ENCODE measurements at regions not wholly inside any gene's neighbourhood (a gene's known extent, or its start where the extent isn't known, plus 50 kb on each side); places are given as distances from the start of the nearest gene placed in this dataset.

DNA sequence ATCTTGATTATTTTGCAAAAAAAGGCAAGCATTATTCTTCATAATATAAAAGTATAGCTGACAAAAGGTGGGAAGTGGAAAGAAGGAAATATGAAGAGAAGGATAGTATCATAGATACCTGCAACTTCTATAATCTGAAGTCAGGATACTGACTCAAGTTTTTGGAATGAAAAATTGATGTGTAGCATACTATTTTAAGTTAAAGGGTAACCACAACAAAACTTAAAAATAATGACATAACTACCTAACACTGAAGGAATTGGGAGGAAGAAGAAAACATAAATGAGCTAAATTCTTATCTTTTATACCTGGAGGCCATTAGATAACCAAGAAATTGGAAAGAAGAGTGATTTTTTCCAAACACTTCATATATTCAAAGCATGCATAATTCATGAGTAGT, 51.8 kb upstream of the TLE1 start:
- TF ChIP-seq, protein P1, sequence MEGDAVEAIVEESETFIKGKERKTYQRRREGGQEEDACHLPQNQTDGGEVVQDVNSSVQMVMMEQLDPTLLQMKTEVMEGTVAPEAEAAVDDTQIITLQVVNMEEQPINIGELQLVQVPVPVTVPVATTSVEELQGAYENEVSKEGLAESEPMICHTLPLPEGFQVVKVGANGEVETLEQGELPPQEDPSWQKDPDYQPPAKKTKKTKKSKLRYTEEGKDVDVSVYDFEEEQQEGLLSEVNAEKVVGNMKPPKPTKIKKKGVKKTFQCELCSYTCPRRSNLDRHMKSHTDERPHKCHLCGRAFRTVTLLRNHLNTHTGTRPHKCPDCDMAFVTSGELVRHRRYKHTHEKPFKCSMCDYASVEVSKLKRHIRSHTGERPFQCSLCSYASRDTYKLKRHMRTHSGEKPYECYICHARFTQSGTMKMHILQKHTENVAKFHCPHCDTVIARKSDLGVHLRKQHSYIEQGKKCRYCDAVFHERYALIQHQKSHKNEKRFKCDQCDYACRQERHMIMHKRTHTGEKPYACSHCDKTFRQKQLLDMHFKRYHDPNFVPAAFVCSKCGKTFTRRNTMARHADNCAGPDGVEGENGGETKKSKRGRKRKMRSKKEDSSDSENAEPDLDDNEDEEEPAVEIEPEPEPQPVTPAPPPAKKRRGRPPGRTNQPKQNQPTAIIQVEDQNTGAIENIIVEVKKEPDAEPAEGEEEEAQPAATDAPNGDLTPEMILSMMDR (IDR thresholded peaks at IDR 0.05; ENCODE audit: low read length, missing control alignments), result no peak
- H3K4me3 ChIP-seq (replicated peaks; ENCODE audit: low read depth, low read length), result no peak overlapping the region
- no peak for DNase-seq (ENCODE audit: low read depth)

DNA sequence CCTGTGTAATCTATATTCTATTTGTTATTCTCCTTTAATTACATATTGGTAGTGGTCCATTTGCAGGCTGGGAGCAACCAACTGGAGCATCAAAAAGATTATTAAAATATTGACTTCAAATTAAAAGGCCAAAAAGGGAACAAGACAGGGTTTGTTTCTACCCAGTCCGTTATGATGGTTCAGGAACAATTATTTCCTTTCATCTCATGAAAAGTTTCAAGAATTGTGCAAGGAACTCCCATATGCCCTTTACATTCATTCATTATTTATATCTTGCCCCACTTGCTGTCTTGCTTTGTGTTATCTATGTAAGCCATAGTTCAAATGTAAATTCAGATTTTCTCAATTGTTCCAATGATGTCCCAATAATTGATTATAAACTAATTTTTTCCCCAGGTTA, 58.7 kb upstream of the TLE1 start:
- H3K4me3 ChIP-seq (replicated peaks; ENCODE audit: low read depth, low read length), result no peak overlapping the region
- DNase-seq (ENCODE audit: low read depth), result no peak
- TF ChIP-seq, protein P1 (IDR thresholded peaks at IDR 0.05; ENCODE audit: low read length, missing control alignments), result no peak

DNA sequence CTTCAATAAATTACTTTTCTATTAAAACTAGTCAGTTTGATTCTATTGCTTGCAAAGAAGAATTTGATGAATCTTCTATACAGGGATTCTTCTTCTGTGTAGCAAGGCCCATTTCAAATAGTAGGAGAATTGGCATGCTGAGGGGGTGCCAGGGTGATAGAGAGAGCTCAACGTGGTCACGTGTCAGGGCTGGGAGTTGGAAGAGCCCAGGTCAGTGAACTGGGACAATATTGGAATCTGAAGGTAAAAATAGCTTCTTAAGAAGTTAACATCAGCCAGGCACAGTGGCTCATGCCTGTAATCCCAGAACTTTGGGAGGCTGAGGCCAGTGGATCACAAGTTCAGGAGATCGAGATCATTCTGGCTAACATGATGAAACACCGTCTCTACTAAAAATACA, 64.1 kb upstream of the TLE1 start:
- no peak for DNase-seq (ENCODE audit: low read depth)
- H3K4me3 ChIP-seq (replicated peaks; ENCODE audit: low read depth, low read length), result no peak overlapping the region
- TF ChIP-seq, protein P1 (IDR thresholded peaks at IDR 0.05; ENCODE audit: low read length, missing control alignments), result no peak

DNA sequence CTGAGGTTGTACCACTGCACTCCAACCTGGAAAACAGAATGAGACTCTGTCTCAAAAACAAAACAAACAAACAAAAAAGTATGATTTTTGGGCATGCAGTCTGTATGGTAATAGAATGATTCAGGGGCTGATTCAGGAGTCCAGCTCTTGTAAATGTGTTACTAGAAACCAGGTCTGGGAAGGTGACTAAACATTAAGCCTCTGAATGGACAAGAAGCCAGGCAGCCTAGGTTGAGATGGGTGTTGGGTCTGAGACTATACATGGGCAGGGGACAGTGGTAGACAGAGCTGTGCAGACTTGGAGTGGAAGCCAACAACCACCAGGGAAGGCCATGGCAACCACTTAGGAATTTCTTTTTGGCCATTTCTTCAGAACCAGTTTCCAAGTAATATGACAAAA, 64.9 kb upstream of the TLE1 start:
- TF ChIP-seq, protein P1 (IDR thresholded peaks at IDR 0.05; ENCODE audit: low read length, missing control alignments), result no peak
- no peak overlapping the region for H3K4me3 ChIP-seq (replicated peaks; ENCODE audit: low read depth, low read length)
- DNase-seq (ENCODE audit: low read depth), result no peak

DNA sequence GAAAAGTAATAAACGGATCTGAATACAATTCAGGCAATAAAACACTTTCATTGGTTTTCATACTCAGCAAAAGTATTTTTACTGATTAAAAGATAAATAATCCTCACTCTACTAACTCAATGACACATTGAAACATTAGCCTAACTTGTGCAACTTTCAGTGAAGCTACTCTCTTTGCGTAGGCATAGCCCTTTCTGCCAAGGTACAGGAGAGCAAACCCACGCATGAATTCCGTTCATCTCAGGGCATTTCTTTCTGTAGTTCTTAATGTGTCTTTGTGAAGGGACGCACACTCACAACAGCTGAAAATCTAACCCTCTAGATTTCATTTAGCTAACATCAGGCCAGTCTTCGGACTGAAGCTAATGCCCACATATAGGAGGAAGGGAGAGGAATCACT, 66.4 kb upstream of the TLE1 start:
- no peak overlapping the region for H3K4me3 ChIP-seq (replicated peaks; ENCODE audit: low read depth, low read length)
- DNase-seq (ENCODE audit: low read depth), result no peak
- TF ChIP-seq, protein P1 (IDR thresholded peaks at IDR 0.05; ENCODE audit: low read length, missing control alignments), result no peak

DNA sequence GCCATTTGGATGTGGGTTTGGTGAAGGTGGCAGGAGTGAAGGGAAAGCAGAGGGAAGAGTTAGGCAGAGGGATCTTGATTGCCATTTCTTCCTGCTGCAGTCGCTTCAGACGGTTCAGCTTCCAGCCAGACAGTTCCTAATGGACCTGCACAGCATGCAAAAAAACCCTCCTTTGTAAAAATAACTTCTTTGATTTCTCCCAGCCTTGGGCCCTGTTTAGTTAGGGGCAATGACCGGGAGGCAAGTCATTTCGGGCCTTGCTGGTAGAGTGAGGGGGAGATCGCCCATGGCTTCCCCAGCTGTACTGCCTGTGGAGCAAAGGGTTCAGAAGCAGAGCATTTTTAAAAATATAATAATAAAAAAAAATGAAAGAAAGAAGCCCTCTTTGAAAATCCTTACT, 67.2 kb upstream of the TLE1 start:
- H3K4me3 ChIP-seq (replicated peaks; ENCODE audit: low read depth, low read length), result no peak overlapping the region
- no peak for DNase-seq (ENCODE audit: low read depth)
- TF ChIP-seq, protein P1 (IDR thresholded peaks at IDR 0.05; ENCODE audit: low read length, missing control alignments), result no peak

DNA sequence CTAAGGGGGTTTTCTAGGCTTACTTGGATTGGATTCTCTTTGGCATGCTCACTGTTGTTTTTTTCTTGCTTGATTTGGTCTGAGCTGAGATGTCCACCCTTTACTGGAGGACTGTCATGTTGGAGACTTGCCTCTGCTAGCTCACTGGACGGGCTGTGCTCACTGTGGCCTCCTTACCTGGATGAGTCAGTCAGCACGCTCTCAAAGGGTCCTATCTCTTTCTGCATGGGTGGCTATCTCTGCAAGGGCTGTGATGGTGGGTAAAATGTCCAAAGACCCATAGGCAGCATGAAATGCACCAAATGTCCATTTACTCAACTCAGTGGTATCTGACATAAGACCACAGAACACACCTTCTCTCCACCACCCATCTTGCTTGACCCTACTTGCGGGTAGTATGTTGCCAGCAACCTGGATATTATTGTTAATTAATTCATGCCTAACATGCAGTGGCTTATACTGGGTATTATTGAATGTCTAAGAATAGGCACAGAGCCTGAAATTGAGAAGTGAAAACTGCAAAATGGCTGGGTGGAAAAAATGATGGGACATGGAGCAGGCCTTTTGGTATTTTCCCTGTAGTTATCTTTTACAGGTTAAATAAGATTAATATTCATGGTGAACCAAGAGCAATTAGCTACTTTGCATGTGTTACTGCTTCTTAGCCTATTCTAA, 68.9 kb upstream of the TLE1 start:
- TF ChIP-seq, protein P1 (IDR thresholded peaks at IDR 0.05; ENCODE audit: low read length, missing control alignments), result no peak
- H3K4me3 ChIP-seq (replicated peaks; ENCODE audit: low read depth, low read length), result no peak overlapping the region
- DNase-seq (ENCODE audit: low read depth), result no peak
